ENCODE measurements at regions not wholly inside any gene's neighbourhood (a gene's known extent, or its start where the extent isn't known, plus 50 kb on each side); places are given as distances from the start of the nearest gene placed in this dataset.

DNA sequence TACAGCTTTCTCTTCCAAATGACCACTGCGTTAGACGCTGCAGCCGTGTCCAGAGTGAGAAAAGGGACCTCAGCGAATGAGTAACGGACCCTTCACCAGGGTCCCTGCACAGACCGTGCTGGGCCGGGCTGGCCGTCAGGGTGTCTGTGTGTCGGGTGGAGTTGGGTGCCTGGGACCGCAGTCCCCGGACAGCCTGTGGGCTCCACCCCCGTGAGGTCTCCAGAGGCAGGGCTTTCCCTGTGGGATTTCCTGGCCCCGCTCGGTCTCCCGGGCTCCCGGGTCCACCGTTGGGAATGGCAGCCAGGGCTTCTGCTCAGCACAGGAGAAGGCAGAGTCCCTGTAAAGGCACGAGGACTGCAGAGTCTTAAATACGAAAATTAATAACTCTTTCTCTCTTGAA lies 509.7 kb downstream of the TCERG1L start:
- no peak overlapping the region for H4K5ac ChIP-seq (ENCODE audit: insufficient read length, low read depth, low read length)
- no peak overlapping the region for H3T11ph ChIP-seq (ENCODE audit: low read length)
- H4K91ac ChIP-seq (ENCODE audit: insufficient read length, low read depth, low read length) = no peak overlapping the region
- H2BK5ac ChIP-seq (ENCODE audit: insufficient read length, low read length) = no peak overlapping the region
- H3K27ac Mint-ChIP-seq = no peak overlapping the region
- DNase-seq = no peak
- H3K18ac ChIP-seq (ENCODE audit: insufficient read length, low read depth, low read length) = no peak overlapping the region
- TF ChIP-seq, protein P1, sequence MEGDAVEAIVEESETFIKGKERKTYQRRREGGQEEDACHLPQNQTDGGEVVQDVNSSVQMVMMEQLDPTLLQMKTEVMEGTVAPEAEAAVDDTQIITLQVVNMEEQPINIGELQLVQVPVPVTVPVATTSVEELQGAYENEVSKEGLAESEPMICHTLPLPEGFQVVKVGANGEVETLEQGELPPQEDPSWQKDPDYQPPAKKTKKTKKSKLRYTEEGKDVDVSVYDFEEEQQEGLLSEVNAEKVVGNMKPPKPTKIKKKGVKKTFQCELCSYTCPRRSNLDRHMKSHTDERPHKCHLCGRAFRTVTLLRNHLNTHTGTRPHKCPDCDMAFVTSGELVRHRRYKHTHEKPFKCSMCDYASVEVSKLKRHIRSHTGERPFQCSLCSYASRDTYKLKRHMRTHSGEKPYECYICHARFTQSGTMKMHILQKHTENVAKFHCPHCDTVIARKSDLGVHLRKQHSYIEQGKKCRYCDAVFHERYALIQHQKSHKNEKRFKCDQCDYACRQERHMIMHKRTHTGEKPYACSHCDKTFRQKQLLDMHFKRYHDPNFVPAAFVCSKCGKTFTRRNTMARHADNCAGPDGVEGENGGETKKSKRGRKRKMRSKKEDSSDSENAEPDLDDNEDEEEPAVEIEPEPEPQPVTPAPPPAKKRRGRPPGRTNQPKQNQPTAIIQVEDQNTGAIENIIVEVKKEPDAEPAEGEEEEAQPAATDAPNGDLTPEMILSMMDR (conservative IDR thresholded peaks at IDR 0.05) = no peak
- H3K36me3 Mint-ChIP-seq (ENCODE audit: insufficient read depth in 1 of 3, low read depth in 3 of 3) = no peaks in the 10 kb centered on the region
- H3K27me3 Mint-ChIP-seq (ENCODE audit: low read depth) = peaks cover 2% of the 10 kb centered on the region; the same call in 1 of the 2 replicates
- 0 out of 2 replicates have a peak overlapping the region, but pooled peaks have one; percentile 38 for H2BK15ac ChIP-seq (ENCODE audit: low read depth, low read length)
- no peaks in the 10 kb centered on the region for H3K79me2 ChIP-seq (ENCODE audit: insufficient read depth, low read length)
- no peak overlapping the region for H2AK5ac ChIP-seq (ENCODE audit: insufficient read length, low read length)
- no peaks in the 10 kb centered on the region for H3K79me1 ChIP-seq (ENCODE audit: insufficient read depth, low read depth, low read length, poor library complexity, severe bottlenecking)
- no peak overlapping the region for H3K9ac ChIP-seq (ENCODE audit: extremely low read depth, insufficient read length, low read length)
- no peak overlapping the region for H3K27ac ChIP-seq (ENCODE audit: insufficient read length, low read depth, low read length)
- no peak overlapping the region for H3K23ac ChIP-seq (ENCODE audit: insufficient read length, low read depth, low read length)
- H2BK12ac ChIP-seq (ENCODE audit: insufficient read length, low read depth, low read length) = no peak overlapping the region
- H3K4me3 Mint-ChIP-seq = no peak overlapping the region
- no peaks in the 10 kb centered on the region for H3K4me1 ChIP-seq (ENCODE audit: insufficient read depth, low read length)
- WGBS (ENCODE audit: extremely low coverage, insufficient read length, low lambda C conversion rate) = no CpG with 5 or more reads among the region's 19 CpGs
- H3K9me3 Mint-ChIP-seq = no peaks in the 10 kb centered on the region
- H3K9me3 ChIP-seq (ENCODE audit: control insufficient read depth, low read depth, low read length) = no peaks in the 10 kb centered on the region
- no peak overlapping the region for H4K8ac ChIP-seq (replicated peaks; ENCODE audit: insufficient read length, low read depth, low read length)
- no peak overlapping the region for H2BK120ac ChIP-seq (ENCODE audit: low read depth, low read length, poor library complexity, severe bottlenecking)
- H3K23me2 ChIP-seq (ENCODE audit: insufficient read length, low read depth, low read length, poor library complexity, severe bottlenecking) = no peaks in the 10 kb centered on the region
- no peaks in the 10 kb centered on the region for H4K20me1 ChIP-seq (ENCODE audit: control insufficient read depth, insufficient read depth, insufficient read length)
- no peak overlapping the region for H2AFZ ChIP-seq (ENCODE audit: low read length)
- no peak overlapping the region for H3K14ac ChIP-seq (ENCODE audit: insufficient read depth, low read length)
- no peak overlapping the region for H3K56ac ChIP-seq (ENCODE audit: insufficient read length, low read depth, low read length)
- no peak overlapping the region for H3K4me2 ChIP-seq (ENCODE audit: insufficient read depth, insufficient read length, low read length)
- no peak overlapping the region for H3K4ac ChIP-seq (ENCODE audit: low read depth, low read length)
- H3K4me1 Mint-ChIP-seq = peaks cover 0 to 4% of the 10 kb centered on the region in 2 experiments; a peak in 2 of 4 replicates
- H2BK20ac ChIP-seq (ENCODE audit: low read depth, low read length, poor library complexity, severe bottlenecking) = no peak overlapping the region
- no peaks in the 10 kb centered on the region for H3K27me3 ChIP-seq (ENCODE audit: insufficient read depth, low read length)

Data from H9 (cell line).